ENCODE measurements at regions not wholly inside any gene's neighbourhood (a gene's known extent, or its start where the extent isn't known, plus 50 kb on each side); places are given as distances from the start of the nearest gene placed in this dataset.

GRCh38 chr2:186205254-186205911 lies 280.7 kb upstream of the ZC3H15 start:
- DNase-seq, result no peak
- Mint-ChIP-seq H3K4me3 (no peak overlapping the region), H3K9me3 (peaks cover 0 to 4% (median 0%) of the 10 kb centered on the region in 5 donors), H3K27me3 (no peaks in the 10 kb centered on the region), H3K4me1 (peaks cover 0 to 4% (median 0%) of the 10 kb centered on the region in 3 donors), H3K36me3 (peaks cover 0 to 5% (median 0%) of the 10 kb centered on the region in 3 donors), H3K27ac (no peak overlapping the region)
- CTCF ChIA-PET, result no interaction called here
- Histone ChIP-seq H3K36me3 (ENCODE audit: insufficient read depth, low read length) (no peaks in the 10 kb centered on the region), H3K27ac (ENCODE audit: low read depth, low read length) (no peak overlapping the region), H3K27me3 (ENCODE audit: insufficient read depth, low read length, poor library complexity, severe bottlenecking) (no peaks in the 10 kb centered on the region), H3K9me3 (ENCODE audit: low read length) (no peaks in the 10 kb centered on the region), H3K4me1 (ENCODE audit: insufficient read depth, low read length) (no peaks in the 10 kb centered on the region), H3K4me3 (ENCODE audit: low read length) (no peak overlapping the region)
- POLR2A ChIA-PET, result no interaction called here

DNA sequence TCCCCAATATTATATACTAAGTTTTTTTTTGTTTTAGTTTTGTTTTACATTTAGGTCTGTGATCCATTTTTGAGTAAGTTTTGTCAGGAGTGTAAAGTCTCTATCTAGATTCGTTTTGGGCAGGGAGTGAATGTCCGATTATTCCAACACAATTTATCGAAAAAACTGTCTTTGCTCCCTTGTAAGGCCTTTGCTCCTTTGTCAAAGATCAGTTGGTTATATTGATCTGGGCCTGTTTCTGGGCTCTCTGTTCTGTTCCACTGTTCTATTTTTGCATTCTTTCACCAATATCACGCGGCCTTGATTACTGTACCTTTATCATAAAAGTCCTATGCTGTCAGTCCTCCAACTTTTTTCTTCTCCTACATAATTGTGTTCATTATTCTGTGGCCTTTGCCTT lies 276.5 kb upstream of the ZC3H15 start:
- DNase-seq, result no peak
- no peak overlapping the region for H3K27ac Mint-ChIP-seq
- ChIA-PET CTCF (no interaction called here), POLR2A (no interaction called here)
- no peaks in the 10 kb centered on the region for H3K4me1 ChIP-seq (ENCODE audit: insufficient read depth, low read length)
- no peaks in the 10 kb centered on the region for H3K4me1 Mint-ChIP-seq
- H3K36me3 ChIP-seq (ENCODE audit: insufficient read depth, low read length), result no peaks in the 10 kb centered on the region
- no peaks in the 10 kb centered on the region for H3K9me3 ChIP-seq (ENCODE audit: low read length)
- peaks cover 0 to 2% (median 0%) of the 10 kb centered on the region in 5 donors for H3K9me3 Mint-ChIP-seq
- H3K27ac ChIP-seq (ENCODE audit: low read depth, low read length), result no peak overlapping the region
- no peaks in the 10 kb centered on the region for H3K27me3 Mint-ChIP-seq
- no peak overlapping the region for H3K4me3 Mint-ChIP-seq
- H3K36me3 Mint-ChIP-seq, result peaks cover 1 to 22% (median 1%) of the 10 kb centered on the region in 3 donors
- no peaks in the 10 kb centered on the region for H3K27me3 ChIP-seq (ENCODE audit: insufficient read depth, low read length, poor library complexity, severe bottlenecking)
- no peak overlapping the region for H3K4me3 ChIP-seq (ENCODE audit: low read length)

- Histone ChIP-seq H3K4me3 (ENCODE audit: low read length) (no peak overlapping the region), H3K36me3 (ENCODE audit: insufficient read depth, low read length) (no peaks in the 10 kb centered on the region), H3K27me3 (ENCODE audit: insufficient read depth, low read length, poor library complexity, severe bottlenecking) (no peaks in the 10 kb centered on the region), H3K4me1 (ENCODE audit: insufficient read depth, low read length) (no peaks in the 10 kb centered on the region), H3K9me3 (ENCODE audit: low read length) (no peaks in the 10 kb centered on the region), H3K27ac (ENCODE audit: low read depth, low read length) (no peak overlapping the region)
- CTCF ChIA-PET, result no interaction called here
- Mint-ChIP-seq H3K4me3 (no peak overlapping the region), H3K36me3 (peaks cover 5 to 54% (median 9%) of the 10 kb centered on the region in 3 donors), H3K9me3 (peaks cover 7 to 37% (median 14%) of the 10 kb centered on the region in 5 donors), H3K27ac (no peak overlapping the region), H3K4me1 (no peaks in the 10 kb centered on the region), H3K27me3 (no peaks in the 10 kb centered on the region)
- POLR2A ChIA-PET, result no interaction called here
- no peak for DNase-seq
Measured at GRCh38 chr2:186220409-186220808, 265.7 kb upstream of the ZC3H15 start.

GRCh38 chr2:186229265-186229664 lies 256.8 kb upstream of the ZC3H15 start:
- CTCF ChIA-PET, result interaction anchor here (0.7 kb wide), 1 partner anchor 1707 kb away, joined by 3 read pairs; no protein-coding TSS in a partner anchor
- DNase-seq, result no peak
- no peaks in the 10 kb centered on the region for H3K4me1 ChIP-seq (ENCODE audit: insufficient read depth, low read length)
- H3K27me3 ChIP-seq (ENCODE audit: insufficient read depth, low read length, poor library complexity, severe bottlenecking), result no peaks in the 10 kb centered on the region
- peaks cover 9% of the 10 kb centered on the region for H3K9me3 ChIP-seq (ENCODE audit: low read length)
- no peaks in the 10 kb centered on the region for H3K4me1 Mint-ChIP-seq
- no peak overlapping the region for H3K4me3 ChIP-seq (ENCODE audit: low read length)
- H3K36me3 Mint-ChIP-seq, result peaks cover 2 to 69% (median 35%) of the 10 kb centered on the region in 3 donors
- peaks cover 58 to 83% (median 78%) of the 10 kb centered on the region in 5 donors for H3K9me3 Mint-ChIP-seq
- no peaks in the 10 kb centered on the region for H3K36me3 ChIP-seq (ENCODE audit: insufficient read depth, low read length)
- no peaks in the 10 kb centered on the region for H3K27me3 Mint-ChIP-seq
- no peak overlapping the region for H3K27ac Mint-ChIP-seq
- POLR2A ChIA-PET, result no interaction called here
- H3K27ac ChIP-seq (ENCODE audit: low read depth, low read length), result no peak overlapping the region
- H3K4me3 Mint-ChIP-seq, result no peak overlapping the region

GRCh38 chr2:186241874-186242273 lies 244.2 kb upstream of the ZC3H15 start:
- Mint-ChIP-seq H3K4me3 (no peak overlapping the region), H3K4me1 (no peaks in the 10 kb centered on the region), H3K27ac (no peak overlapping the region), H3K27me3 (no peaks in the 10 kb centered on the region), H3K9me3 (peaks cover 0 to 28% (median 0%) of the 10 kb centered on the region in 5 donors), H3K36me3 (peaks cover 0 to 26% (median 0%) of the 10 kb centered on the region in 3 donors)
- Histone ChIP-seq H3K27ac (ENCODE audit: low read depth, low read length) (no peak overlapping the region), H3K9me3 (ENCODE audit: low read length) (no peaks in the 10 kb centered on the region), H3K27me3 (ENCODE audit: insufficient read depth, low read length, poor library complexity, severe bottlenecking) (no peaks in the 10 kb centered on the region), H3K4me3 (ENCODE audit: low read length) (no peak overlapping the region), H3K36me3 (ENCODE audit: insufficient read depth, low read length) (no peaks in the 10 kb centered on the region), H3K4me1 (ENCODE audit: insufficient read depth, low read length) (no peaks in the 10 kb centered on the region)
- no peak for DNase-seq
- POLR2A ChIA-PET, result no interaction called here
- CTCF ChIA-PET, result no interaction called here

GRCh38 chr2:186254759-186255158 lies 231.3 kb upstream of the ZC3H15 start:
- H3K27ac ChIP-seq (ENCODE audit: low read depth, low read length), result no peak overlapping the region
- H3K27ac Mint-ChIP-seq, result no peak overlapping the region
- H3K4me3 Mint-ChIP-seq, result no peak overlapping the region
- H3K27me3 Mint-ChIP-seq, result no peaks in the 10 kb centered on the region
- H3K4me1 ChIP-seq (ENCODE audit: insufficient read depth, low read length), result no peaks in the 10 kb centered on the region
- no peaks in the 10 kb centered on the region for H3K36me3 ChIP-seq (ENCODE audit: insufficient read depth, low read length)
- POLR2A ChIA-PET, result no interaction called here
- H3K27me3 ChIP-seq (ENCODE audit: insufficient read depth, low read length, poor library complexity, severe bottlenecking), result no peaks in the 10 kb centered on the region
- no peak for DNase-seq
- no peaks in the 10 kb centered on the region for H3K9me3 ChIP-seq (ENCODE audit: low read length)
- peaks cover 2 to 12% (median 5%) of the 10 kb centered on the region in 5 donors for H3K9me3 Mint-ChIP-seq
- no peaks in the 10 kb centered on the region for H3K36me3 Mint-ChIP-seq
- CTCF ChIA-PET, result no interaction called here
- H3K4me1 Mint-ChIP-seq, result no peaks in the 10 kb centered on the region
- no peak overlapping the region for H3K4me3 ChIP-seq (ENCODE audit: low read length)

DNA sequence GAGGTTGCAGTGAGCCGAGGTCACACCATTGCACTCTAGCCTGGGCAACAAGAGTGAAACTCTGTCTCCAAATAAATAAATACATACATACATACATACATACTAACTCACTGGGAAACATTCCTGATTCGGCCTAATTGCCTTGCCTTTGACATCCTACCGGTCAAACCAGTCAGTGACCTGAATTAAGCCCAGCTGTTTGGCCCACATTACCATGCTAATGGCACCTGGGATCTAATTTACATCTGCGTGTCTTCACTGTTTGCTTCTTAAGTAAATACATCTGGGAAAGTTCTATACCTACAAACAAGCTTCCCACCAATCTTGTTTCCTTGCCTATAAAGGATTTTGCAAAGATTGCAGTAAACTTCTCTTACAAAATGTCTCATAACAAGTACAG lies 230.2 kb upstream of the ZC3H15 start:
- Mint-ChIP-seq H3K4me3 (no peak overlapping the region), H3K4me1 (no peaks in the 10 kb centered on the region), H3K9me3 (peaks cover 2 to 12% (median 5%) of the 10 kb centered on the region in 5 donors), H3K27me3 (no peaks in the 10 kb centered on the region), H3K27ac (no peak overlapping the region), H3K36me3 (no peaks in the 10 kb centered on the region)
- no peaks in the 10 kb centered on the region for H3K9me3 ChIP-seq (ENCODE audit: low read length)
- H3K4me3 ChIP-seq (ENCODE audit: low read length), result no peak overlapping the region
- no peak for DNase-seq
- no peaks in the 10 kb centered on the region for H3K4me1 ChIP-seq (ENCODE audit: insufficient read depth, low read length)
- no peak overlapping the region for H3K27ac ChIP-seq (ENCODE audit: low read depth, low read length)
- no peaks in the 10 kb centered on the region for H3K27me3 ChIP-seq (ENCODE audit: insufficient read depth, low read length, poor library complexity, severe bottlenecking)
- no peaks in the 10 kb centered on the region for H3K36me3 ChIP-seq (ENCODE audit: insufficient read depth, low read length)
- ChIA-PET POLR2A (no interaction called here), CTCF (no interaction called here)

GRCh38 chr2:186256540-186256939 lies 229.5 kb upstream of the ZC3H15 start:
- H3K9me3 ChIP-seq (ENCODE audit: low read length), result no peaks in the 10 kb centered on the region
- H3K36me3 Mint-ChIP-seq, result peaks cover 0 to 3% (median 0%) of the 10 kb centered on the region in 3 donors
- H3K27me3 Mint-ChIP-seq, result no peaks in the 10 kb centered on the region
- H3K27me3 ChIP-seq (ENCODE audit: insufficient read depth, low read length, poor library complexity, severe bottlenecking), result no peaks in the 10 kb centered on the region
- H3K27ac ChIP-seq (ENCODE audit: low read depth, low read length), result no peak overlapping the region
- H3K36me3 ChIP-seq (ENCODE audit: insufficient read depth, low read length), result no peaks in the 10 kb centered on the region
- no peaks in the 10 kb centered on the region for H3K4me1 ChIP-seq (ENCODE audit: insufficient read depth, low read length)
- H3K4me3 ChIP-seq (ENCODE audit: low read length), result no peak overlapping the region
- no peak overlapping the region for H3K27ac Mint-ChIP-seq
- peaks cover 2 to 15% (median 7%) of the 10 kb centered on the region in 5 donors for H3K9me3 Mint-ChIP-seq
- no peak for DNase-seq
- ChIA-PET POLR2A (no interaction called here), CTCF (no interaction called here)
- H3K4me1 Mint-ChIP-seq, result no peaks in the 10 kb centered on the region
- no peak overlapping the region for H3K4me3 Mint-ChIP-seq

Measured in CD8-positive, alpha-beta memory T cell (primary cell).